ENCODE measurements at regions not wholly inside any gene's neighbourhood (a gene's known extent, or its start where the extent isn't known, plus 50 kb on each side); places are given as distances from the start of the nearest gene placed in this dataset.

- Histone ChIP-seq H3K27me3 (ENCODE audit: control insufficient read depth, insufficient read depth, low read length) (no peaks in the 10 kb centered on the region), H3K4me1 (ENCODE audit: control insufficient read depth, insufficient read depth, low read length) (no peaks in the 10 kb centered on the region), H3K36me3 (ENCODE audit: control insufficient read depth, insufficient read depth, low read length) (no peaks in the 10 kb centered on the region), H3K27ac (ENCODE audit: low read length) (no peak overlapping the region), H3K9me3 (ENCODE audit: control insufficient read depth, insufficient read depth, low read depth, low read length) (no peaks in the 10 kb centered on the region), H3K4me3 (ENCODE audit: low read depth in 2 of 2, low read length in 2 of 2) (no peak overlapping the region)
- in situ Hi-C loops (cut with HindIII; ENCODE audit: low pct_unique_long_range_greater_than_20kb, low sequenced_read_pairs) (no loop called here), intact Hi-C loops (cut with micrococcal nuclease; ENCODE audit: unreplicated experiment) (no loop called here)
- no peak for TF ChIP-seq REST (IDR thresholded peaks at IDR 0.05; ENCODE audit: insufficient read depth in 1 of 2, low read depth in 2 of 2, low read length in 1 of 2)
- ChIA-PET POLR2A (no interaction called here), CTCF (no interaction called here)
- no TSS peak for BruUV-seq (replicated peaks)
- ATAC-seq, result no peak
- no peak for DNase-seq (ENCODE audit: low read depth, low spot score)
Observed at GRCh38 chr14:84409435-84409834, 1120.5 kb upstream of the FLRT2 start.

GRCh38 chr14:84410344-84410743 is 1119.6 kb upstream of the FLRT2 start:
- in situ Hi-C loops (cut with HindIII; ENCODE audit: low pct_unique_long_range_greater_than_20kb, low sequenced_read_pairs), result no loop called here
- BruUV-seq (replicated peaks), result no TSS peak
- H3K4me3 ChIP-seq (ENCODE audit: low read depth in 2 of 2, low read length in 2 of 2), result no peak overlapping the region
- TF ChIP-seq SIN3A (IDR thresholded peaks at IDR 0.05; ENCODE audit: borderline replicate concordance, insufficient read depth, low read depth, low read length), result no peak
- TF ChIP-seq POLR2AphosphoS5 (IDR thresholded peaks at IDR 0.05; ENCODE audit: low read depth, low read length), result no peak
- TF ChIP-seq TCF7L2 (IDR thresholded peaks at IDR 0.05; ENCODE audit: low read depth, low read length), result no peak
- TF ChIP-seq REST (IDR thresholded peaks at IDR 0.05; ENCODE audit: insufficient read depth in 1 of 2, low read depth in 2 of 2, low read length in 1 of 2), result no peak
- TF ChIP-seq CTCF (IDR thresholded peaks at IDR 0.05), result no peak
- no peak for ATAC-seq
- no peaks in the 10 kb centered on the region for H3K4me1 ChIP-seq (ENCODE audit: control insufficient read depth, insufficient read depth, low read length)
- H3K36me3 ChIP-seq (ENCODE audit: control insufficient read depth, insufficient read depth, low read length), result no peaks in the 10 kb centered on the region
- H3K27ac ChIP-seq (ENCODE audit: low read length), result no peak overlapping the region
- DNase-seq (ENCODE audit: low read depth, low spot score), result no peak
- POLR2A ChIA-PET, result no interaction called here
- no peaks in the 10 kb centered on the region for H3K9me3 ChIP-seq (ENCODE audit: control insufficient read depth, insufficient read depth, low read depth, low read length)
- intact Hi-C loops (cut with micrococcal nuclease; ENCODE audit: unreplicated experiment), result no loop called here
- no peaks in the 10 kb centered on the region for H3K27me3 ChIP-seq (ENCODE audit: control insufficient read depth, insufficient read depth, low read length)
- CTCF ChIA-PET, result no interaction called here
